ENCODE measurements at regions not wholly inside any gene's neighbourhood (a gene's known extent, or its start where the extent isn't known, plus 50 kb on each side); places are given as distances from the start of the nearest gene placed in this dataset.

DNA sequence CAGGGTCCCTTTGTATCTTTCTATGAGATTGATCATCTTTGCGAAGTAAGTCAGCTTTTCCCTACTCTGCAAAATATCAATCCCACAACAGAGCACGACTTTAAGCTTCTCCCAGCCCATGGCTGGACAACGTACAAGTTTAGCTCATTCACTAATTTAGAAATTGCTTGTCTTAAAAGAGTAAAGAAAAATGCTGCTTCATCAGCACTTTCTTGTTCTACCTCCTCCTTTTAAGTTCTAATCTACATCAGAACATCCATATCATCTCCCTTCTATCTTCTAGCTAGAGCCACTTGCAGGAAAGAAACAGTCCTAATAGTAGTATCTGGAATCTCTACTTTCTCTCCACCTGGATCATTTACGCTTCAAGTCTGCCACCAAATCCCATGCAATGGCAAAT is 441.2 kb upstream of the ESRRG start:
- no peaks in the 10 kb centered on the region for H3K4me1 ChIP-seq
- H3K36me3 ChIP-seq: no peaks in the 10 kb centered on the region
- no peak overlapping the region for H3K4me3 ChIP-seq
- DNase-seq: no peak
- TF ChIP-seq CTCF (IDR thresholded peaks at IDR 0.05) (no peak), POLR2A (IDR thresholded peaks at IDR 0.05) (no peak)
- no peaks in the 10 kb centered on the region for H3K9me3 ChIP-seq
- no peak overlapping the region for H3K27ac ChIP-seq
- no peaks in the 10 kb centered on the region for H3K27me3 ChIP-seq

- no peak for DNase-seq
- H3K27ac ChIP-seq: no peak overlapping the region
- H3K36me3 ChIP-seq: no peaks in the 10 kb centered on the region
- H3K9me3 ChIP-seq: no peaks in the 10 kb centered on the region
- H3K4me3 ChIP-seq: no peak overlapping the region
- no peak for TF ChIP-seq CTCF (IDR thresholded peaks at IDR 0.05)
- TF ChIP-seq POLR2A (IDR thresholded peaks at IDR 0.05): no peak
- no peaks in the 10 kb centered on the region for H3K27me3 ChIP-seq
- H3K4me1 ChIP-seq: no peaks in the 10 kb centered on the region
Observed at GRCh38 chr1:217153361-217153760, 430.1 kb upstream of the ESRRG start.

- no peaks in the 10 kb centered on the region for H3K9me3 ChIP-seq
- H3K27ac ChIP-seq: no peak overlapping the region
- DNase-seq: no peak
- no peaks in the 10 kb centered on the region for H3K4me1 ChIP-seq
- TF ChIP-seq CTCF (IDR thresholded peaks at IDR 0.05): no peak
- TF ChIP-seq POLR2A (IDR thresholded peaks at IDR 0.05): no peak
- no peak overlapping the region for H3K4me3 ChIP-seq
- H3K27me3 ChIP-seq: no peaks in the 10 kb centered on the region
- H3K36me3 ChIP-seq: no peaks in the 10 kb centered on the region
Observed at GRCh38 chr1:217150366-217150765, 427.1 kb upstream of the ESRRG start.

DNA sequence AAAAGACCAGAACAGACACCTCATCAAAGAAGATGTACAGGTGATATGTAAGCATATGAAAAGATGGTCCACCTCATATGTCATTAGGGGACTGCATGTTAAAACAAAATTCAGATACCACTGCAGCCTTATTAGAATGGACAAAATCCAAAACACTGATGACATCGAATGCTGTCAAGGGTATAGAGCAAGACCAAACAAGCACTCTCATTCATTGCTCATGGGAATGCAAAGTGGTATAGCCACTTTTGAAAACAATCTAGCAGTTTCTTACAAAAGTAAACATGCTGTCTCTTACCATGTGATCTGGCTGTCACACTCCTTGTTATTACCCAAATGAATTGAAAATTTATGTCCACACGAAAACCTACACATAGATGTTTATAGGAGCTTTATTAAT is 426.6 kb upstream of the ESRRG start:
- Histone ChIP-seq H3K4me1 (no peaks in the 10 kb centered on the region), H3K36me3 (no peaks in the 10 kb centered on the region), H3K9me3 (no peaks in the 10 kb centered on the region), H3K27me3 (no peaks in the 10 kb centered on the region), H3K4me3 (no peak overlapping the region), H3K27ac (no peak overlapping the region)
- TF ChIP-seq POLR2A (IDR thresholded peaks at IDR 0.05): no peak
- no peak for TF ChIP-seq CTCF (IDR thresholded peaks at IDR 0.05)
- no peak for DNase-seq

DNA sequence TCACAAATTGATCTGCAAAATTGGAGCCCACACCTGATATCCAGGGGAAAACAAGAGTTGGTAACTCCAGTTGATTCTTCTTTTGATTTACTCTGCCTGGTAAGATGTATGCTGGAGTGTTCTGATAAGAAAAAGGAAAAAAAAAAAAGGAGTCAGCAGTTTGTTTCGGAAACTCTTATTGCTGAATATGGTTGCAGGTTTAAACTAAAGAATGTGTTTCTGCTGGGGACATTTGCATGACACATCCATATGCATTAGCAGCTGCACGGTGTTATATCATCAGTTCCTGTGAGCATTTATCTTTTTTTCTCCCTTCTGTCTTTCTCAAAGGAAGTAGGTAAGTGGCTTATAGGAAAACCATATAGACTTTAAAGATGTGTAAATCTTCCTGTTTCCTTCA is 418.5 kb upstream of the ESRRG start:
- Histone ChIP-seq H3K36me3 (no peaks in the 10 kb centered on the region), H3K4me3 (no peak overlapping the region), H3K27me3 (peaks cover 0 to 11% of the 10 kb centered on the region in 2 donors), H3K9me3 (peaks cover 0 to 5% (median 0%) of the 10 kb centered on the region in 4 donors), H3K4me1 (peaks cover 0 to 6% (median 0%) of the 10 kb centered on the region in 4 donors), H3K27ac (no peak overlapping the region)
- TF ChIP-seq CTCF (IDR thresholded peaks at IDR 0.05) (no peak), POLR2A (IDR thresholded peaks at IDR 0.05) (no peak)
- DNase-seq: no peak
